Adipocyte (in vitro differentiated cells): ENCODE measurements at regions not wholly inside any gene's neighbourhood (a gene's known extent, or its start where the extent isn't known, plus 50 kb on each side); places are given as distances from the start of the nearest gene placed in this dataset.

Experiments used
- DNase-seq: peaks from one replicate; pipeline ENCODE4 v3.0.0-alpha.2; 2015; ENCODE audit warnings: low read depth
- H3K27me3 ChIP-seq: replicated peaks from 2 replicates; pipeline ENCODE4 v1.7.0; 2013; ENCODE audit warnings: mild to moderate bottlenecking, low read length, moderate library complexity; ENCODE audit not compliant: control insufficient read depth, insufficient read depth
- H3K36me3 ChIP-seq: 2 replicates; pipeline ENCODE4 v1.7.0; 2013; ENCODE audit warnings: low read length, mild to moderate bottlenecking, moderate library complexity; ENCODE audit not compliant: control insufficient read depth, insufficient read depth, severe bottlenecking
- H3K4me1 ChIP-seq: 2 replicates; pipeline ENCODE4 v1.7.0; 2013; ENCODE audit warnings: mild to moderate bottlenecking, low read length, moderate library complexity; ENCODE audit not compliant: control insufficient read depth, insufficient read depth
- H3K4me3 ChIP-seq: 2 replicates; pipeline ENCODE4 v1.7.0; 2013; ENCODE audit warnings: mild to moderate bottlenecking, low read length, moderate library complexity
- H3K9ac ChIP-seq: 2 replicates; pipeline ENCODE4 v1.7.0; 2013; ENCODE audit warnings: mild to moderate bottlenecking, low read length, moderate library complexity
- H3K9me3 ChIP-seq: 2 replicates; pipeline ENCODE4 v1.7.0; 2013; ENCODE audit warnings: mild to moderate bottlenecking, low read length, moderate library complexity; ENCODE audit not compliant: control insufficient read depth

DNA sequence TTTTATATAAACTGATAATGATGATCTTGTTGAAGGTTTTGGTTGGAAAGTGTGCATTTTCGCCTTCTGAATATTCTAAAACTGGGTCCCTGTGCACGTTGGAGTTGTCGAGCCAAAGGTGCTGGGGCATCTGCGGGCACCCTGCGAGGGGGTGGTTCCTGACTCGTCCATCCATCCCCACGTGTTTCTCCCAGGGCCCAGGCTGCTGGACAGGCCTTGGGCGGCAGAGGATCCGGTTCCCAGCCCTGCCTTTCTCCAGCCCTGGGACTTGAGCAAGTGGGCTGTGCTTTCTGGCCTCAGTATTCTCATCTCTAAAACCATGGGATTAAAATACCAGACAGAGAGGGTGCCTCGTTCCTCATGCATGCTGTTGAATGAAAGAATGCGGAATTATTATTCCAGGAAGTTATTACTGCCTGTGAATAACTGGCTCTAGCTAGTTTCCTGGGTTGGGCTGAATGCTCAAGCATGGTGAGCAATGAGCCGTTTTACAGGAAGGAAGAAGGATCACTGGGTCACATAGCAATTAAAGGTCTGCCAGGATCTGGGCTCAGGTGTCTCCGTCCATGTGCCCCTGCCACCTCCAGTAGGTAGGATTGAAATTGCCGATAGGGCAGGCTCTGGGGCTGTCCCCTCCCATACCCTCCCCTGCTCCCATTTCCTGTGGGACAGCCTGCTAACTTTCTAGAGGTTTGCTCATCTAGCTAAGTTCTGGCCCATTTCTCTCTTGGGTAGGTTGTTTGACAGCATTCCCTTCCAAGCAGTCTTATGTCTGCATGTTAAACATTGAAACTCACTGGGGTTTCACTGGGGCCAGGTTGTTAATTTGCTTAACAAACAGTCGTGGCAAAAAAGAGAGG, 77.2 kb upstream of the HS6ST1 start:
- H3K36me3 ChIP-seq, result no peaks in the 10 kb centered on the region
- H3K27me3 ChIP-seq, result no peaks in the 10 kb centered on the region
- no peak overlapping the region for H3K4me3 ChIP-seq
- no peaks in the 10 kb centered on the region for H3K9me3 ChIP-seq
- H3K4me1 ChIP-seq, result peaks cover 4% of the 10 kb centered on the region
- H3K9ac ChIP-seq, result no peak overlapping the region
- no peak for DNase-seq

DNA sequence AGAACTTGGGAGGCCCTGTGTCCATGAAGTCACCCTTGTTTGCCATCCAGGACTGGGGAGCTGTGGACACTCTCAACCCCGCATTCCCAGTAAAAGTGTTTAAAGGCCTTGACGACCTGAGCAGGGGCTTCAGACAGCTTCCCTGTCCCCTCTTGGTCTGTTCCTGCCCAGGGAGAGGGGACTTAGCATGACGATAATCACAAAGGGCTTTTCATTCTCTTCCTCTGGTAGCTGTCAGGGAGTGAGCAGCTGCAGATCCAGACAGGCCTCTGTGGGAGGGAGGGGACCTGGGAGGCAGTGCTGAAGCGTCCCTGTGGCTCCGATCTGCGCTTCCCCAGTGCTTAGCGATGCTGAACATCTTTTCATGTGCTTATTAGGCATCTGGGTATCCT, 77.8 kb upstream of the HS6ST1 start:
- no peaks in the 10 kb centered on the region for H3K9me3 ChIP-seq
- DNase-seq, result no peak
- H3K4me3 ChIP-seq, result no peak overlapping the region

GRCh38 chr2:128396946-128397345, 78.3 kb upstream of the HS6ST1 start:
- H3K9ac ChIP-seq, result no peak overlapping the region
- no peak for DNase-seq
- H3K9me3 ChIP-seq, result no peaks in the 10 kb centered on the region
- no peak overlapping the region for H3K4me3 ChIP-seq
- H3K27me3 ChIP-seq, result no peaks in the 10 kb centered on the region
- H3K4me1 ChIP-seq, result no peaks in the 10 kb centered on the region
- no peaks in the 10 kb centered on the region for H3K36me3 ChIP-seq

More for the DNA sequence above, 77.8 kb upstream of the HS6ST1 start:
- no peaks in the 10 kb centered on the region for H3K36me3 ChIP-seq
- no peaks in the 10 kb centered on the region for H3K27me3 ChIP-seq
- H3K4me1 ChIP-seq, result no peaks in the 10 kb centered on the region
- no peak overlapping the region for H3K9ac ChIP-seq

DNA sequence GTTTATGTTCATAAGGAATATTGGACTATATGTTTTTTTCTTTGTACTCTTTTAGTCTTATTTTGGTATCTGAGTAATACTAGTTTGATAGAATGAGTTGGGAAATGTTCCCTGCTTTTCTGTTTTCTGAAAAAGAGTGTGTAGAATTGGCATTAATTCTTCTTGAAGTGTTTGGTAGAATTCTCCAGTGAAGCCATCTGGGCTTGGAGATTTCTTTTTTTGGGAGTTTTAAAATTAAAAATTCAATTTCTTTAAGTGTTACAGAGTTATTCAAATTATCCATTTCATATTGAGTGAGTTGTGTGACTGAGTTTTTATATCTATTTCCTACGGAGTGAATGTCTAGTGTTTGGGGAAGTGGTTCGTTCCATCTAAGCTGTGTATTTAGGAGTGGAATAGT, 80.6 kb upstream of the HS6ST1 start:
- Histone ChIP-seq H3K4me3 (no peak overlapping the region), H3K4me1 (no peaks in the 10 kb centered on the region), H3K27me3 (no peaks in the 10 kb centered on the region), H3K36me3 (no peaks in the 10 kb centered on the region), H3K9me3 (no peaks in the 10 kb centered on the region), H3K9ac (no peak overlapping the region)
- DNase-seq, result no peak

- no peaks in the 10 kb centered on the region for H3K9me3 ChIP-seq
- no peaks in the 10 kb centered on the region for H3K36me3 ChIP-seq
- H3K9ac ChIP-seq, result no peak overlapping the region
- DNase-seq, result no peak
- no peaks in the 10 kb centered on the region for H3K4me1 ChIP-seq
- no peaks in the 10 kb centered on the region for H3K27me3 ChIP-seq
- no peak overlapping the region for H3K4me3 ChIP-seq
Measured at GRCh38 chr2:128399690-128400291, 81.1 kb upstream of the HS6ST1 start.

GRCh38 chr2:128401680-128402079, 83.0 kb upstream of the HS6ST1 start:
- no peak for DNase-seq

DNA sequence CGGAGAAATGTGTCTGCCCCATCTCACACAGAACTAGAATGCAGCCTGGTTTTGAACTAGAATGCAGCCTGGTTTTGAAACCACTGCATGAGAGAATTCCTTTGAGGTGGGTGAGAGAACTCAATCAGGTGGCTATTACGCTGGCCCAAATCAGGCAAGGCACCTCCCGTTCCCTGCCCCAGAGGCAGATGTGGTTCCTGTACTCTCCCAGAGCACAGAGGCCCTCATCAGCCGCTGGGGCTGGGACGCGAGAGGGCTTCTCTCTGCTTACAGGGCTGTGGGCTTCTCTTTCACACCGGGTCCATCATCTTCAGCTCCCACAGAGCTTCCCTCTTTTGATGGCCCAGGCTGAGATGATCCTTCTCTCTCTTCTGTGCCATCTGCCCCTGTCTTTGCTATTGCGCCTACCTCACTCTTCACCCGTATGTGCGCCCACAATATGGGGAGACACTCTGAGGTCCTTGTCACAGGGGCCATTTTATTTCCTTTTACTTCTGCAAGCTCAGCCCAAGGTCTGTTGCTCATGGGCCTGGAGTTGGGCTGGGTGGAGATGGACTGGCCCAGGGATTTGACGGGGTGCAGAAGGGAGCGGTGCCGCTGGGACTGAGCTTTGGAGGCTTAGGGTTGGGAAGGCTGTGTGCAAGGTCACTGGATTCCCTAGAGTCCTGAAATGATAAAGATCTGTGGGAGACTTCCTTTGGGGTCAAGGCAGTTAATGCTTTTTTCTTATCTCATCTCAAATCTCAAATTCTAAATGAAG, 84.4 kb upstream of the HS6ST1 start:
- peaks cover under 1% of the 10 kb centered on the region for H3K4me1 ChIP-seq
- no peak for DNase-seq
- no peaks in the 10 kb centered on the region for H3K9me3 ChIP-seq
- H3K36me3 ChIP-seq, result no peaks in the 10 kb centered on the region
- no peak overlapping the region for H3K4me3 ChIP-seq
- H3K9ac ChIP-seq, result no peak overlapping the region
- no peaks in the 10 kb centered on the region for H3K27me3 ChIP-seq

More at GRCh38 chr2:128401680-128402079, 83.0 kb upstream of the HS6ST1 start:
- Histone ChIP-seq H3K9me3 (no peaks in the 10 kb centered on the region), H3K4me3 (no peak overlapping the region), H3K9ac (no peak overlapping the region), H3K27me3 (no peaks in the 10 kb centered on the region), H3K36me3 (no peaks in the 10 kb centered on the region), H3K4me1 (no peaks in the 10 kb centered on the region)

DNA sequence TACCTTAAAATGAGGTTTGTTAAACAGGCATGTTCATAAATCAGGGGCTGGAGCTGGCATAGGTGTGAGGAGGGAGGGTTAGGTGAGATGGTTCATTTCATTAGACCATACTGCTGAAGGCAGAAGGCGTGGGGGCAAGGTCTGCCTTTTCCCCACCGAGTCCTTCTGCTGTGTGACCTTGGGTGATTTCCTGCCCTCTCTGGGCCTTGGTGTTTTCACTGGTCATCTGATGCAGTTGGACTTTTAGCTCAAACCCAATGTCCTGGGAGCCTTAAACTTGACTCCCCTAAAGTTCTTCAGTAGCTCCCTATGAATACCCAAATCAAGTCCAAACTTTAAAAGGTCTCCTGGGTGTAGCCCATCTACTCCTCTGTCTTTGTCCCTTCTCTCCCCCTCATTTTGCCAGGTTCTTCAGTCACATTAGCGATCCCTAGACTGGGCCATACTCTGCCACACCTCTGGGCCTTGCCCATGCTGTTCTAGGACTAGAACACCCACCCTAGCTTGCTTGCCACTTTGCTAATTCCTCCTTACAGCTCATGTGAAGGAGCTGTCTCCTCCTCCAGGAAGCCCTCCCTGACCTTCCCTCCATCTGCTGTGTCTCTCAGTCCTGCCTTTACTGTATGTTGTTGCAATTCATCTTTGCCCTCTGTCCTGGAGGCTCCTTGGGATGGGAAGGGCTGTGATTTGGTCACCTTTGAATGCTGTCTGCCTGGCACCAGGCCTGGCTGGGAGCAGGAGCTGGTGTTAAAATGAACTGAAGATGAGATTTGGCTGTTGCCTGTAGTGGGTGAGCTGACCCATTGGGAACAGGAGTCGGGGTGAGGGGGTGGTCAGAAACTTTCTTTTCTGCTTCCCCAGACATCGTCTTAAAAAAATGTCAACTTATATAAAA, 85.4 kb upstream of the HS6ST1 start:
- no peak for DNase-seq
- Histone ChIP-seq H3K4me3 (no peak overlapping the region), H3K27me3 (no peaks in the 10 kb centered on the region), H3K36me3 (no peaks in the 10 kb centered on the region), H3K4me1 (peaks cover 8% of the 10 kb centered on the region), H3K9me3 (no peaks in the 10 kb centered on the region), H3K9ac (no peak overlapping the region)

DNA sequence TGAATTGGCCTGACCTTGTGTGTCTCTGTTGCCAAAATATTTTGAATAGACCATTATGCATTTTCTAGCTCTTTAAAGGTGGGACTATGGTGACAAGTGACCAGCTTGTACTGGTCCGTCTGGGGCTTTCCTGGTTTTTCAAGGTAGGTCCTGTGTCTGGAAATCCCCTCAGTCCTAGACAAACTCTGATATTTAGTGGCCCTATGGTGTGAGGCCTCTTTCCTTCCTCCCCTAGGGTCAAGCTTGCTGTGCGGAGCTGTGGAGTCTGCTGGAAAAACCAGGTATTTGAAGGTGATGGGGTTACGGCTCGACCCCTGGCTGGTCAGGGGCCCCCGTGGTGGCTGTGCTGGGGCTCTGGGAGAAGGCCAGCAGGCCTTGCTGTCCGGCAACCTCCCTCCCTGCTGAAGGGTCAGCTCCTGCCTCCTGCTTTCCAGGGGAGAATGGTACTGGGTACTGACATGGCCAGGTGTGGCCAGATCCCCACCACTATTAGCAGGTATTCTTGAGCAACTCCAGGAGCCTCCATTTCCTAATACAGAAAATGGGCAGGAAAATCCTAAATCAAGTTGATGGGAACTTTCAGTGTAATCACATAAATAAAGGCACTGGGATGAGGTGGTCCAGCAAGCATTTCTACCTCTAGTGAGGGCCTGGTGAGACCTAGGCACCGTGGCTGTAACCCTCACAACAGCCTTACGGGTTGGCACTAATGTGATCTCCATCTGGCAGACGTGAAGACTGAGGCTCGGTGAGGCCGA, 86.2 kb upstream of the HS6ST1 start:
- no peak overlapping the region for H3K9ac ChIP-seq
- peaks cover 15% of the 10 kb centered on the region for H3K4me1 ChIP-seq
- no peaks in the 10 kb centered on the region for H3K36me3 ChIP-seq
- H3K4me3 ChIP-seq, result no peak overlapping the region
- no peaks in the 10 kb centered on the region for H3K27me3 ChIP-seq
- no peak for DNase-seq
- H3K9me3 ChIP-seq, result no peaks in the 10 kb centered on the region

GRCh38 chr2:128405467-128405900, 86.8 kb upstream of the HS6ST1 start:
- Histone ChIP-seq H3K27me3 (no peaks in the 10 kb centered on the region), H3K36me3 (no peaks in the 10 kb centered on the region), H3K9ac (no peak overlapping the region), H3K9me3 (no peaks in the 10 kb centered on the region), H3K4me3 (no peak overlapping the region), H3K4me1 (peaks cover 15% of the 10 kb centered on the region)
- DNase-seq, result no peak
